OCI-LY1 (cell line): ENCODE measurements at regions not wholly inside any gene's neighbourhood (a gene's known extent, or its start where the extent isn't known, plus 50 kb on each side); places are given as distances from the start of the nearest gene placed in this dataset.

Experiments used
- CTCF ChIP-seq: fragments of 200-600 bp; sonication (generic), shearing (Covaris generic); IDR thresholded peaks from 2 replicates; pipeline ENCODE4 v1.5.1; 2017; ENCODE audit warnings: mild to moderate bottlenecking, antibody characterized with exemption, low read length, moderate library complexity, mixed read lengths
- EZH2 ChIP-seq: fragments of 200-600 bp; sonication (generic), shearing (Covaris generic); IDR thresholded peaks from 2 replicates; pipeline ENCODE4 v1.8.0; 2017; ENCODE audit warnings: borderline replicate concordance, mixed run types, mild to moderate bottlenecking, antibody characterized with exemption, low read length, moderate library complexity, mixed read lengths

GRCh38 chrX:40247848-40248622 lies 150.3 kb upstream of the BCOR start:
- TF ChIP-seq CTCF (no peak), EZH2 (no peak)
